Stimulated activated CD4-positive, alpha-beta T cell treated with anti-CD3 and anti-CD28 coated beads, TNF-alpha, amount 100 ng/mL, for 24 hours (primary cell): ENCODE measurements at regions not wholly inside any gene's neighbourhood (a gene's known extent, or its start where the extent isn't known, plus 50 kb on each side); places are given as distances from the start of the nearest gene placed in this dataset.

ENCODE experiments used
- DNase-seq, 3 experiments: peaks; one replicate each; pipeline ENCODE4 v3.0.0-alpha.2; 2020; ENCODE audit warnings: low read depth in 3 of 3

DNA sequence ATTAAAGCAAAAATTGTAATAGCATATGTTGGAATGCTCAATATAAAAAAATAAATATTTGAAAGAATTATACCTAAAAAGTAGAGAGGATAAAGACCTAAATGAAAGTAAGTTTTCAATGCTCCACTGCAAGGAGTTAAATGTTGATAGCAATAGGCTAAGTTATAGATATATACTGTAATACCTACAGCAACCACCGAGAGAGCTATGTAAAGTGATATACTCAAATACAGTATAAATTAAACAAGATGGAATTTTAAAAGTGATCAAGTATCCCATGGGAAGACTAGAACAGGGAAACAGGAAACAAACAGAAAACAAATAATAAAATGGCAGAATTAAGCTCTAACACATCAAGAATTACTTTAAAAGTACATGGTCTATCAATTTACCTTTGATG lies 73.9 kb downstream of the CASP3 start:
- no peak for DNase-seq

DNA sequence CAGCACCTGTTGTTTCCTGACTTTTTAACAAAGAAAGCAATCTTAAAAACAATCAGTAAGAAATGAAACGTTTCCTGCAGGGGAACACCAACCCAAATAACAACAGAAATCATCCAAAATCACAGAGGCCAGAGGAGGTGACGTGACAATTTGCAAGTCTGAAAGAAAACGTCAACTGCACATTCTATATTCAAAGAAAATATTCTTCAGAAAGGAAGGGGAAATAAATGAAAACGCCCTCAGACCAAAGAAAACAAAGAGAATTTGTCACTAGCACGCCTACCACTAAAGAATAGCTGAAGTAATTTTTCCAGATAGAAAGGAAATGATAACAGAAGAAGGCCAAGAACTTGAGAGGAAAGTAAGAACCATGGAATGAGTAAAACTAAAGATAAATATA lies 74.4 kb downstream of the CASP3 start:
- no peak for DNase-seq

DNA sequence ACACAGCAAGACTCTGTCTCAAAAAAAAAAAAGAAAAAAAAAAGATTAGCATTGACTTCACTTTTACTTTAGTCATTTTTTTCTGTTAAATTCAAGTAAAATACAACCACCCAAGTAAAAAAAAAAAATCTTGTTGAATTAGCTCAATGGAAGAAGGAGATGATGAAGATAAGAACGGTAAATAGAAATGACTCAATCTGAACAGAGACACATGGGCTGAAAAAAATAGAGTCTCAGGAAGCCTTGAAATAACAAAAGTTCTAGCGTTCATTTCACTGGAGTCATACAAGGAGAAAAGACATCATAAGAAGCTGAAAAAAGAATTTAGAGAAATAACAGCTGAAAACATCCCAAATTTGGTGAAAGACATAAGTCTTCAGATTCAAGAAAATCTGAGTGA lies 75.5 kb downstream of the CASP3 start:
- no peak for DNase-seq

DNA sequence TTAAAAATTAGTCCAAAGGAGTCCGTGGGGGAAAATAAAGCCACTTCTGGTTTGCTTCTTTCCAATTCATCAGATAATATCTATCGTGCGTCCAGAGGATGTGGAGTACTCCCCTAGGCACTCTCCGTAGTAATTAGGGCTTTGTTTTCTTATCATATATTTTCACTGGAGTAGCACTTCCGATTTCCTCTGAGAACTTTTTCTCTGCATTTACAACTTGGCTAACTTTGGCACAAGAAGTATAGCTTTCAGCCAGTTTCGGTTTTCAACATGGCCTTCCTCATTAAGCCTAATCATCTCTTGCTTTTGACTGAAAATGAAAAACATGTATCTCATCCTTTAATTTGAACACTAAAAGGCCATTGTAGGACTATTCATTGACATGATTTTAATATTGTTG lies 80.5 kb downstream of the CASP3 start:
- no peak for DNase-seq

DNA sequence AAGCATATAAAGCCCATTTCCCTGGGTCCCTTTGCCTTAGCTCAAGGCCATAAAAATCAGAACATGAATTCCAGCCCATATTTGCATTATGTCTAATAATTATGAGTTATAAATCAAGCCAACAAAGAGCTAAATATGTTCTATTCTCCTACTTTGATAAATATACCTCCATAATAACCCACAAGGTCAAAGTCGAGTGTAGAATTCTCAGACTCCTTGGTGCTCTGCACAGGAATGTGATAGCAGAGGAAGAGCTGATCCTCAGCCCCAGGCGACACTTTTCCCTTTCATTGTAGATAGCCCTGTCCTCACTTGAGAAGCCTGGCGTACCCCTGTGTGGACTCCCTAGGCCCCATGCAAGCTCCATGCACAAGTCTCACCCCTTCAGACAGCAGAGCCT lies 85.6 kb downstream of the CASP3 start:
- DNase-seq = no peak

DNA sequence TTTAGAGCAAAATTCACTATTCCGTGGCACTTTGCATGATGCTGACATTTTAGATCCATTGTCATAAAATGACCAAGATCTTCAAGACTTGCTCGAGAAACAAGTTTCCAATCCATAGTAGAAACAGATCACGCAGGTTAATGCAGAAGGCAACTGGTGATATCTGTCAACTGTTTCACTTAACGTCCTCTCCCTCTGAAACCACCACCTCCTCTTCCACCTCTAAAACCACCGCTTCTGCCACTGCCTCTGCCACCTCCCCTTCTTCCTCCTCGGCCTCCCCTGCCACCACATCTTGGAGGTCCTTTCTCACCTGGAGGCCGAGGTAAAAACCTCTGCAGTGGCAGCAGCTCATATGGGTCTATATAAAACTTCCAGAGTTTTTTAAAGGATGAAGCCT lies 84.6 kb upstream of the IRF2 start:
- no peak for DNase-seq

DNA sequence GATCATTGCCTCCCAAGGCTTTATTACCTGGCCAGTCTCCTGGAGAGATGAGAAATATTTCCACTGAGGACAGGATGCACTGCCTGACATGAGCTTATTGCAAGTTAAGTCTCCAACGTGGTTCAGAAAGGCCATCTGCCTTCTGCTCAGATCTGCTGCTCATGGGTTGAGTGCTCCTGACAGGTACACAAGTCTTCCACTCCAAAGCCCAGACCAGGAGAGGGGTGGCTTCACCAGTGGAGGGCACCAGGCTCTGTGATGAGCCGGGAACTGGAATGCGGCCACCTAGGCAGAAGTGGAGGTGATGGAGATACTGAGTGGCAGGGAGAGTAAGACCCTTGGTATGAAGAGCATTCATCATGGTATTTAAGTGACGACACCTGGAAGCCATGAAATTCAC lies 79.5 kb upstream of the IRF2 start:
- no peak for DNase-seq

DNA sequence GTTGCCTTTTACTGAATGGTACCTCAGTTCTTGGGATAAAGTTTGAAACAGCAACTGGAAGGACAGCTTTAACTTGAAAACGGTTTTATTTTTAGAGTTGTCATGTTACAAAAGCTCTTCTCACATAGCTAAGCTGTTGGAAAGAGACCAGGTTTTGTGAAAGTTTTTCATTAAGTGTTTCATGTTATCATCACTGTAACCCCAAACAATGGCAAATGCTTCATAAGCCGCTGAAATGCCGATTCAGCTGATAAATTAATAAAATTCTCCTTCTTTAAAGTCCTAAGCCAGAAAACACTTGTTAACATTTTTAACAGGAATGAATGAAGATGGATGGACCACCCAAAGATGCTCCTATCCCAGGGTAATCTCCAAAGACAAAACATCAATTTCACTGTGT lies 76.1 kb upstream of the IRF2 start:
- DNase-seq = no peak

DNA sequence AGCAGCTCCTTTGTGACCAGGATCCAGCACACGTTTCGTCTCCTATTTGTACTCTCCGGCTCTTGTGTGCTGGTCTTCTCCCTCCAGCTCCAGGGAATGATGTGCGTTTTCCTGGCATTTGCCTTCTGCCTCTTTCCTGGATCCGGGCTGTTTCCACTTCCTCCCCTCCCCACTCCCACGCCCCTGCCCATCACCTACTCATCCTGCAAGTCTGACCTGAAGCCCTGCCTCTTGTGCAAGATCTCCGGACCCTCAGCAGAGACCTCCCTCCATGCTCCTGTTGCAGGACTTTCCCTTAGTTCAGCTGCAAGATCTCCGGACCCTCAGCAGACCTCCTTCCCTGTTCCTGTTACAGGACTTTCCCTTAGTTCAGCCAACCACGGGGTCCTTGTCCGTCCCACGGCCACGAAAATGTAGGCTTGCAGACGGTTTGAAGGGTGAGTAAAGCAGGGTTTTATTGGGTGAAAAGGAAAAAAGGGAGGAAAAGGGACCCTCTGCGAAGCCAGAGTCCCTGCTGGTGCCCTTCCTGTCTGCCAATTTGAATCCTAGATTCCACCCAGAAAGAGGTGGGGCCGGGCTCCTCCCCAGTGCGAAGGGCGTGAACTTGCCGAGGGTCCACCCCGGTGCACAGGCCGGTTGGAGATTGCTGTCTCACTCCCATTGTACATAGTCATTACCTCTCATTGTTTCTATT lies 74.4 kb upstream of the IRF2 start:
- no peak for DNase-seq

DNA sequence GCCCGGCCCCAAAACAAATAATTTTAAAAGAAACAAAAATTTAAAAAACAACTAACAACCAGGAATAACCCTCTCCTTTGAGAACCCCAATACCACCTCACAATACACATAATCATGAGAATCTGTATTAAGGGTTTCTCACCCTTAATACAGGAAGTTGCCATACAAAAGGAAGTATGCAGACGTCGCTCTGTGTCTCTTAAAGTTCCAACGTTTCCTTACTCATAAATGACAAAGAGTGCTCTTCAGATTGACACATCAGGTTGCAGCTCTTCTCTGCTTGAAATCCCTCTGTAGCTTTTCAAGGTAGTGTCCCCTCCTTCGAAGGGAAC lies 73.9 kb upstream of the IRF2 start:
- no peak for DNase-seq

DNA sequence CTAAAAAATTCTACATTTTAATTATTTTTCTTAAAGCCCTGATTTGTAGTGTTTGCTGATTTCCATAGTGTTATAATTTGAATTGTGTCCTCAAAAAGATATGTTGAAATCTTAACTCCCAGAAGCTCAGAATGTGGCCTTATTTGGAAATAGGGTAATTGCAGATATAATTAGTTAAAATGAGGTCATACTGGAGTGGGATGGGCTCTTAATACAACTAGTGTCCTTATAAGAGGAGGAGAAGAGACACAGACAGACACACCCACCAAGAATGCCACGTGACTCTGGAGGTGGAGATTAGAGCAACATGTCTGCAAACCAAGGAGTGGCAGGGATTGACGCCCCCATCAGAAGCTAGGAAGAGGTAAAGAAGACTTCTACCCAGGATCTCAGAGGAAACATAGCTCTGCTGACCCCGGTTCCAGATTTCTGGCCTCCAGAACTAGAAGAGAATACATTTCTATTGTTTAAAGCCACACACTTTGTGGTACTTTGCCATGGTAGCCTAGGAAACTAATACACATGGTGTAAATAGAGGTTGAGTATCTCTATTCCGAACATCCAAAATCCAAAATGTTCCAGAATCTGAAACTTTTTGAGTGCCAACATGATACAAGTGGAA lies 70.5 kb upstream of the IRF2 start:
- no peak for DNase-seq

DNA sequence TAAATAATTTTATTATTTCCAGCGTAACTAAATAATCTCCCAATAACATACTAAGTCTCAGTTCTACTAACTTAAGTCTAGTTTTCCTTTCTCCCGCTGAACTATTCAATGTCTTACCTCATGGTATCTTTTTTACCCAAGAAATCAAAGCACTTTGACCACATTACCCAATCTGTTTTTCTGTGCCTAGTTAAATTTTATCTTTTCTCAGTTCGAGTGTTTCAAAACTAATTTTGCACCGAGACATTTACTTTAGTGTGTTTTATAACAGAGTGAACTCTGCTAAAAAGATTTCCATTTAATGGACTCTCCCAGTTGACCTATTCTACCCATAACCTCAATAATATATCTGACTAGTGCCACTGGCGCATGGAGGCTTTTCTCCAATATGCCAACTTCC lies 67.6 kb upstream of the IRF2 start:
- no peak for DNase-seq

DNA sequence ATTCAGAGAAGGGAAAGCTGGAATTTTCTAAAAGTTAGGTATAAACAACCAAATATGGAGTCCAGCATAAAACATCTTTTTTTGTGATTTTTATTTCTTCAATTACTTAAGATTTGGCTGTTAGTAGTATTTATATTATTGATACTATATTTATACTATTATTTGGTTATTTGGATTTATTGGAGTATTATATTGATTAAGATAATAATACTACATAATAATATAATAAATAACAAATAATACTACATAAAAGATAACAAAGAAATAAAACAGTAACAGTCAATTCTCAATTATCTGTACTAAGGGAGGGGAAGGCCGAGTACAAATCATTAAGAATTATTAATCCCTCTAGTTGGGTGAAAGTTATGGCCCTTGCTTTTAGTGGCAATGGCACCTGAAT lies 66.0 kb upstream of the IRF2 start:
- no peak for DNase-seq

DNA sequence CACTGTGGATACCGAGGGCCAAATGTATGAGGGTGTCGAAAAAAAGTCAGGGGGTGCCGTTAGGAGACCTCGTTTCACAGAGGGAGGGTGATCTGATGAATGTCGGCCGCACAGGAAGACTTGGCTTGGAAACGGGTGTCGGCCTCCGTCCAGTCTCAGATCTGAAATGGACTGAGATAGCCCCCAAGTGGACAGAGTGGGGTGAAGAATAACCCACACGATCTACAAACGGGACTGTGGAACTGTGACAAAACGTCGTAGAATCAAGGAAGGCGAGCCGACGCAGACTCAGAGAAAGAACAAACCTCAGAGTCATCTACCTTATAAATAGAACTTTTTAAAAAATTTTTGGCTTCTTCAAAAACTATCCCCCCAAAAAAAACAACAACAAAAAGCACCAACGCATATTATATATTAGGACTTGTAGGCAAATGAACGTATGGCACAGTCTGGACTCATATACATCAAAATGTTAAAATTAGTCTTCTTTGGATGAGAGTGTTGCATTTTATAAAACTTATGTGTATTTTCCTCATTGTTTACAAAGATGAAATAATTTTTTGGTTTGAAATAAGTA lies 63.8 kb upstream of the IRF2 start:
- peak; percentile 21 to 48 (median 42) for DNase-seq

DNA sequence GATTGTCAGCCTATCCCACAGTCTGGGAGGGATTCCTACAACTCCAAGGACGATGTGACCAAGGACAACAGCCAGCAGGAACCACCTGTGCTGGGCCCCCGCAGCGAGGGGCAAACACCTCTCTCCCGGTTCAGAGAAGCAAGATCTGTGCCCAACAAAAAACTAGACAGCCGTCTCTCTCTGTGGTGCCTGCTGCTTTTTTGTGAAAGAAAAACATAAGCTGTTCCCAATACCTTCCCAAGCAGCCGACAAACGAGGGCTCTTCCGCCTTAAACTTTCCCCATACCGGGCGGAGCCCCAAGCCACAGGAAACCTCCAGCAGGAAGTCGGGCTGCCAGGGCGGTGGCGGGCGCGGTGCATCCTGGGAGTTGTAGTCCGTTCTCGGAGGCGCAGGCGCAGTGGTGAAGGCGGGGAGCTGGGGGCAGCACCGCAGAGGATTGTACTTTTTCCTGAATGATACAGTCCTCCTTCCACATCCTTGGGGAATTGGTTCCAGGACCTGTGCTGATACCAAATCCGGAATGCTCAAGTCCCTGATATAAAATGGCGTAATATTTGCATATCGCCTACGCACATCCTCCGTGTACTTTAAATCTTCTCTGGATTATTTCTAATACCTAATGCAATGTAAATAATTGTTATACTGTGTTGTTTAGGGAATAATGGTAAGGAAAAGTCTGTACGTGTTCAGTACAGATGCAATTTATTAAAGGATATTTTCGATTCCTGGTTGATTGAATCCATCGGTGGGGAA lies 63.1 kb upstream of the IRF2 start:
- peak; percentile 83 to 92 (median 88) for DNase-seq

DNA sequence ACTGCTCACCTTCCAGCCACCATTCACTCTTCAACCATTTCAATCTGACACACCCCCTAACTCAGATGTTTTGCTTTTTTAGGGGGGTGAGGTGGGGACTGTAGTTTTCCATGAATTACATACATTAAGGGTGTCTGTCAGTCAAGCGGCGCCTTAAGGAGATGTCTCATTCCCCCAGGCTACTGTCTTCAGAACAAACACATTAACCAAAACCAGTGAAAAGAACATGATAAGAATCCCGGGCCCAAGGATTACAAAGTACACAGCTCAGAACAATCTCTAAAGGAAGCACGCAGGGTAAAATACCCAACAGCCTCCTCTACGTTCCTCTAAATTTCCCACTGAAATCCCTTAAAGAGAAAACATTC lies 62.5 kb upstream of the IRF2 start:
- DNase-seq = no peak

DNA sequence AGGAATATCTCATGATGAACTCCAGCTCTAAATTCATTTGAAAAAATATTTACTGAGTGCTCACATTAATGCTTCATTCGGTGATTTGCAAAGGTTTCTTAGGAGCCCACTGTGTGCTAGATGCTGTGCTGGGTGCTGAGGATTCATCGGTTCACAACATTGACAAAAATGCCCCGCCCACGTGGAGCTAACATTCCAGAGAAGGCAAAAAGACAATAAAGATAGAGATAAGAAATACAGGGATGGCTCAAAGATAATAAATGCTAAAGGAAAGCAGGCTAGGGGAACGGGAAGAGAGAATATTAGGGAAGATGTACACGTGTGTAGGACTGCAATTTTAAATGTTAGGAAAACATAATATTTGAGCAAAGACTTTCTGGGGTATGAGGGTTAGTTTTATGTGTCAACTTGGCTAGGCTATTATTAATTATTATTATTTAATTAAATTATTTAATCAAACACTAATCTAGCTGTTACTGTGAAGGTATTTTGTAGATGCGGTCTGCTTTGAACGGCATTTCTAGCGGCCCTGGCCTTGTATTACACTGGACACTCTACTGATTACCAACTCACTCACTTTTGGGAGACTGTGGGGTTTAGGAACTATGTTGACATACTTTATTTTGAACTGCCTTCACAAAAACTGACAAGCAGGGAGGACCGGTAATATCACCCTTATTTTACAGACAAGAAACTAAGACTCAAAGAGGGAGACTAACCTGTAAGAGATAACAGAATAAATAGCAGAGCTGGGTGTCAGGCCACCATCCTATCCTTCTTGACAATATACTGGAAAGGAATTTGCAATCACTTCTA lies 61.9 kb upstream of the IRF2 start:
- DNase-seq = no peak

DNA sequence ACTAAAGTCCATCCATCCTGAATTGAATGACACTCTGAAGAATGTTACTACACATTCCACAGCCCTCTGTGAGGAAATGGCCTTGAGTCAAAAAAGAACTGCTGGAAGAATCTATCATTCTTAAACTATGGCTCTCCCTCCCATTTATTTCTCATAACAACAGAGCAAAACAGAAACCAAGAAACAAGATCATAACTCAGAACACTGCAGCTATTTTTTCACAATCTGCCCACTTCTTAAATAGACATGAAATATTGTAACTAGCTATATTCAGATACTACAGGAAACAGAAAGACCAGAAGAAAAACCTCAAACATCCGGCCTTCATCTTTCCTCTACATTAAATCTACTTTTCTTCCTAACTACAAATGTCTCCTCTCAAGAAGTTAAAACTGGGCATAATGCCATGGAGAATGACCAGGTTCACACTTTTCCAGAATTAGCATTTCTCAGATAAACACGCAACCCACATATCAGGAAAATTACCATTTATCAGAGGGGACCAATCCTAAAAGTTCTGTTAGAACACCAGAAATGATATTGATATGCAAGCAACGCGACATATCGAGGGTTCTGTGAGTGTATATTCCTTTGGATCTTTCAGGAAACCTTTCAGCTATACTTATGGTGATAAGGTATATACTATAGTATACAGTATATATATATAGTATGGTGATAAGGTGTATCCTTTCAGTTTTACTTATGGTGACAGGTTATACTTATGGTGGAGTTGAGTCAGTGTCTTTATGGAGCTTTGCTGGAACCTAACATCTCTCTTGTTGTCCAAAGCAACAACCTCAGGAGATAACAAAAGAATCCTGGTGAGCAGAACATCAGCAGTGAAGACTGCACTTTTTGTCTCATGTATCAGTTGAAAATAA lies 60.4 kb upstream of the IRF2 start:
- DNase-seq = no peak

DNA sequence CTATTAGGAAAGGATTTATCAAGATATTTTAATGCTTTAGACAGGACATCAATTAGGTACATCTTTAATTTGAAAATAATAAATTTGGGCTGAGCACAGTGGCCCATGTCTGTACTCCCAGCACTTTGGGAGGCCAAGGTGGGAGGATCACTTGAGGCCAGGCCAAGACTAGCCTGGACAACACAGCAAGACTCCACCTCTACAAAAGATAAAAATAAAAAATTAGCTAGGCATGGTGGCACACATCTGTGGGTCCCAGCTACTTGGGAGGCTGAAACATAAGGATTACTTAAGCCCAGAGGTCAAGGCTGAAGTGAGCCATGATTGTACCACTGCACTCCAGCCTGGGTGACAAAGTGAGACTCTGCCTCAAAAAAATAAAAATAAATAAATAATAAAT lies 59.6 kb upstream of the IRF2 start:
- DNase-seq = no peak

DNA sequence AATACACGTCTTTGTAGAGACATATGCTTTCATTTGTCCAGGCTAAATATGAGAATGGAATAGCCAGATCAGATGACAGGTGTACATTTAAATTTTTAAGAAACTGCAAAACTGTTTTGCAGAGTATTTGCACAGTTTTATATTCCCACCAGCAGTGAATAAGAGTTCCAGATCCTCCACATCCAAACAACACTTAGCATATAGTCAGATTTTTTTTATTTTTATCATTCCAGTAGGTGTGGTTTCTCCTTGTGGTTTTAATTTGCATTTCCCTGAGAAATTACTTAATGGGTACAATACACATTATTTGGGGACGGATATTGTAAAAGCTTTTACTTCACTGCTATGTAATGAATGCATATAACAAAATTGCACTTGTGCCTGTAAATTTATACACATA lies 56.7 kb upstream of the IRF2 start:
- DNase-seq = no peak

DNA sequence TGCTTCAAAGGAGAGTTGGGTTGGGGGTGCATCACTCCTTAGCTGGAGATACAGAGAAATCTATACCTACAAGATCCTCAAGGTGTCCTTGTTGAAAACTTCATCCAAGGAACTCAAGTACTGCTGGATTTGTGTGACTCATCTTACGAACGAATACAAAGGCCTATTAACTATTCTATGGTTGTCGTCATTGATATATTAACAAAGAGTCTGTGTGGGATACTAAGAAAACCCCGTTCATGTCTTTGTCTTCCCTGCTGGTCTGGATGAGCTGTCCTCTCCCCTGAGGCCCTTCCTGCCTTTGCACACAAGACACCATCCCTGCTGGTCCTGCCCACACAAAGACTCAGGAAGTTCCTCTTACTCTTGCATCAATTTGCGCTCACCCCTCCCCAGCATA lies 54.9 kb upstream of the IRF2 start:
- no peak for DNase-seq
